Mesodermal cell (in vitro differentiated cells): ENCODE measurements at regions not wholly inside any gene's neighbourhood (a gene's known extent, or its start where the extent isn't known, plus 50 kb on each side); places are given as distances from the start of the nearest gene placed in this dataset.
"Not testable (repeated sequence)": the region's sequence is repeated elsewhere in the genome, so short reads cannot be mapped to it uniquely, and the experiment has no call there.

Experiments
- H3K27ac ChIP-seq: 2 replicates; pipeline ENCODE4 v1.7.0; 2013; ENCODE audit warnings: mild to moderate bottlenecking, low read depth, low read length, moderate library complexity; ENCODE audit not compliant: severe bottlenecking
- H3K36me3 ChIP-seq: 2 replicates; pipeline ENCODE4 v1.7.1; 2013; ENCODE audit warnings: mild to moderate bottlenecking, low read length, moderate library complexity; ENCODE audit not compliant: control insufficient read depth, insufficient read depth
- H3K4me1 ChIP-seq: one replicate; pipeline ENCODE4 v1.7.1; 2013; ENCODE audit warnings: mild to moderate bottlenecking, low read length; ENCODE audit not compliant: insufficient read depth, control insufficient read depth, poor library complexity, severe bottlenecking
- H3K4me3 ChIP-seq: 2 replicates; pipeline ENCODE4 v1.7.0; 2013; ENCODE audit warnings: low read length, control low read depth, mild to moderate bottlenecking; ENCODE audit not compliant: insufficient read depth, poor library complexity, severe bottlenecking; ENCODE audit errors: extremely low read depth
- H3K9me3 ChIP-seq: 2 replicates; pipeline ENCODE4 v1.7.1; 2013; ENCODE audit warnings: mild to moderate bottlenecking, low read length, moderate library complexity; ENCODE audit not compliant: control insufficient read depth
- WGBS, 2 experiments: methylation state at CpG; one replicate each; pipeline ENCODE4 v1.1.5; 2013; ENCODE audit warnings: missing lambda C conversion rate in 2 of 2; ENCODE audit not compliant: insufficient coverage in 2 of 2; 5-methylcytosine and 5-hydroxymethylcytosine counted together

DNA sequence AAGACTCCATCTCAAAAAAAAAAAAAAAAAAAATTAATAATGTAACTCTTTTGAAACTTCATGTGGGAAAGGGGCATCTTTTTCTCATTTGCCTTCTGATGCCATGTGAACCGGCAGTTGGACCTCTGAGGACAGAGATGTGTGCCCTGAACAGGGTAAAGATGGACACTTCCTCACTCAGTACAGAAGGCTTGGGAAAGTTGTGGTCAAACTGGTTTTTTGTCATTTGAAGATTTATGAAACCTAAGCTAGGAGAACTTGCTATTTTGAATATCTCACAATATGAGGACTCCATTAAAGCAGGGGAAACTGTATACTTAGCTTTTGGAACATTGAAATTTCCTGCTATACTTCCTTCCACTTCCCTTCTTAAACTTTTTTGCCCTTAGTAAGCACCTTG, 147.5 kb upstream of the ALDH1B1 start:
- Histone ChIP-seq H3K4me3 (no peak overlapping the region), H3K9me3 (no peaks in the 10 kb centered on the region), H3K27ac (no peak overlapping the region), H3K36me3 (no peaks in the 10 kb centered on the region), H3K4me1 (no peaks in the 10 kb centered on the region)
- WGBS, 2 experiments, result 80 to 83% methylated on average over 1 of the region's 1 CpG

DNA sequence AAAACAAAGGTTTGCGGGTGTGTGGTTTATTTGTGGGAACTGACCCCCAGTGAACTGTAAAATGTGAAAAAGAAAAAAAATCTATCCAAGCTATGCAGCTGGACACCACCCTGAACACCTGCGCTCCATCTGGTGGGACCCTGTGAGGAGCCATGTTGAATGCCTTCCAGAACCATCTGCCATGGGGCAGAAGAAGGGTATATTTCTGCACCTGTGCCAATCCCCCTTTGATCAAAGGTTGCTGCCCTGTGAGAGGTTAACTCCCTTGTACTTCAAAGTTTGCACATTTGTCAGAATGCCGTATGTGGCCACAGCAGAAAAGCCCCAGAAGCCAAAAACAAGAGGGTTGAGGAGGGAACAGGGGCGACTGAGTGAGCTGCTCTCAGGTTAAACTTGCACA, 148.5 kb upstream of the ALDH1B1 start:
- H3K27ac ChIP-seq, result no peak overlapping the region
- H3K9me3 ChIP-seq, result no peaks in the 10 kb centered on the region
- no peak overlapping the region for H3K4me3 ChIP-seq
- WGBS, 2 experiments, result 78 to 83% methylated on average over 2 to 4 of the region's 4 CpGs
- no peaks in the 10 kb centered on the region for H3K36me3 ChIP-seq
- H3K4me1 ChIP-seq, result no peaks in the 10 kb centered on the region

DNA sequence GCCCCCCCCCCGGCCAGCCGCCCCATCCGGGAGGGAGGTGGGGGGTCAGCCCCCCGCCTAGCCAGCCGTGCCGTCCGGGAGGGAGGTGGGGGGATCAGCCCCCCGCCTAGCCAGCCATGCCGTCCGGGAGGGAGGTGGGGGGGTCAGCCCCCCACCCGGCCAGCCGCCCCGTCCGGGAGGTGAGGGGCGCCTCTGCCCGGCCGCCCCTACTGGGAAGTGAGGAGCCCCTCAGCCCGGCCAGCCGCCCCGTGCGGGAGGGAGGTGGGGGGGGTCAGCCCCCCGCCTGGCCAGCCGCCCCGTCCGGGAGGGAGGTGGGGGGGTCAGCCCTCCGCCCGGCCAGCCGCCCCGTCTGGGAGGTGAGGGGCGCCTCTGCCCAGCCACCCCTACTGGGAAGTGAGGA, 150.4 kb upstream of the ALDH1B1 start:
- H3K36me3 ChIP-seq, H3K9me3 ChIP-seq, H3K27ac ChIP-seq, H3K4me1 ChIP-seq, H3K4me3 ChIP-seq: not testable (repeated sequence)
- WGBS, 2 experiments, result no CpG with 5 or more reads among the region's 30 CpGs

DNA sequence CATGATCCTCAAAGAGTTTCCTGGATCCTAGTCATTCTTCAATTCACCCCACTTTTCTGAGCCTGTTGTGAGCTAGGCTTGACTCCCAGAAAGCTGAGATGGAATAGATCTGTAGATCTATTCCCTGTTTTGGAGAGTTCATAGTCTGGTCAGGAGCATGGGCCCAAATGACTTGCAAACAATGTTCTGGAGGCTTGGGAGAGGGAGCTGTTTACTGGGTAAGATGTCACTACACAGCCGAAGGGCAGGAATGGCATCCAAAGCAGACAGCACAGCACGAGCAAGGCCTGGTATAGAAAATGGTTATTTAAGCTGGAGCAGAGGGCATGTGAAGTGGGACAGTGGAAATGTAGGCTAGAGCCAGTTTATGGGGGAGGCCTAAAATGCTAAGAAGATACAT, 152.5 kb upstream of the ALDH1B1 start:
- Histone ChIP-seq H3K27ac (no peak overlapping the region), H3K9me3 (no peaks in the 10 kb centered on the region), H3K36me3 (no peaks in the 10 kb centered on the region), H3K4me3 (no peak overlapping the region), H3K4me1 (no peaks in the 10 kb centered on the region)
- 88 to 94% methylated on average over 2 of the region's 2 CpGs for WGBS, 2 experiments

DNA sequence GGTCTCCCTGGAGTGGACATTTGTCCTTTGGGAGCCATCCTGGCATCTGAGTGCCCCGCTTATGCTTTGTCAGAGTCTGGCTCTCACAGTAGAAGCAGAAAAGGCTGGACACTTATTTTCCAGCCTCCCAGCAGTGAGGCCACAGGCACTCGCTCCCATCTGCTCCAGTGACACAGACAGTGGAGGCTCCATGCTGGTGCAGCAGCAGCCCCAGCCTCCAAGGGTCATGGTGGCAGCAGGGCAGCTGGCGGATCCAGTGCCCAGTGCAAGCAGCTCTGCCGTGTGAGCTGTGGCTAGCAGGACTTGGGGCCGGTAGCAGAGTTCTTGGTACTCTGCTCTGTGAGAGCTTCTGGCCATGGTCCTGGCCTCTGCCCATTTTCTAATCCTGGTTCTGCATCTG, 157.3 kb upstream of the ALDH1B1 start:
- Histone ChIP-seq H3K36me3 (no peaks in the 10 kb centered on the region), H3K27ac (no peak overlapping the region), H3K4me3 (no peak overlapping the region), H3K9me3 (no peaks in the 10 kb centered on the region), H3K4me1 (no peaks in the 10 kb centered on the region)
- 77 to 82% methylated on average over 5 of the region's 5 CpGs for WGBS, 2 experiments

DNA sequence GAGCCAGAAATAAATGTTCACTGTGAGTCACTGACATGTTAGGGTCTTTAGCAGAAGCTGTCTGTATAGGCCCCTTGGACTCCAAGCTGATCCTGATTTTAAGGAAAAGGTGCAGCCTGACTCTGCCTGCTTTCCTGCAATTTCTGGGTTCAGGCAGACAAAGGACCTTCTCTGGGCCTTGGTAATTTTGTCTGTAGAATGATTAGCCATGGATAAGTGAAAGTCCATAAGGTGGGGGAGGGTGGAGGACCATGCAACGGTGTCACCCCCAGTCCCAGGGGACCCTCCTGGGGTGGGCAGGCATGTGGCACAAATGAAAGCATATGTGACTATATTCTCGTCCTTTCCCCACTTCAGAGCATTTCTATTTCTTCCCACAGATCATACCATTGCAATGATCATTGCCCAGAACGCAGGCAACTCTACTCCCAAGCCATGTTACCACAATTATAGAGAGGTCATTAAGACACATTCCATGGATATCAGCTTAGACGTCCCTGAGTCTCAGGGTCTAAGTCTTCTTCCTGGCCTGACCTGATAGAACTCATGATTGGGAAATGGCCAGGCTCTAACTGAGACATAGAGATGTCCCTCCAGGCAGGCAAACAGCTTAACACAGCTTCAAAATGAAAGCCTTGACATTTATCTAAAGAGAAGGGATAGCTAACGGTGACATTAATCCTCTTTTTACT, 157.9 kb upstream of the ALDH1B1 start:
- H3K4me3 ChIP-seq, result no peak overlapping the region
- no peak overlapping the region for H3K27ac ChIP-seq
- H3K36me3 ChIP-seq, result no peaks in the 10 kb centered on the region
- H3K4me1 ChIP-seq, result no peaks in the 10 kb centered on the region
- no peaks in the 10 kb centered on the region for H3K9me3 ChIP-seq
- WGBS, 2 experiments, result 77 to 91% methylated on average over 4 to 5 of the region's 5 CpGs

DNA sequence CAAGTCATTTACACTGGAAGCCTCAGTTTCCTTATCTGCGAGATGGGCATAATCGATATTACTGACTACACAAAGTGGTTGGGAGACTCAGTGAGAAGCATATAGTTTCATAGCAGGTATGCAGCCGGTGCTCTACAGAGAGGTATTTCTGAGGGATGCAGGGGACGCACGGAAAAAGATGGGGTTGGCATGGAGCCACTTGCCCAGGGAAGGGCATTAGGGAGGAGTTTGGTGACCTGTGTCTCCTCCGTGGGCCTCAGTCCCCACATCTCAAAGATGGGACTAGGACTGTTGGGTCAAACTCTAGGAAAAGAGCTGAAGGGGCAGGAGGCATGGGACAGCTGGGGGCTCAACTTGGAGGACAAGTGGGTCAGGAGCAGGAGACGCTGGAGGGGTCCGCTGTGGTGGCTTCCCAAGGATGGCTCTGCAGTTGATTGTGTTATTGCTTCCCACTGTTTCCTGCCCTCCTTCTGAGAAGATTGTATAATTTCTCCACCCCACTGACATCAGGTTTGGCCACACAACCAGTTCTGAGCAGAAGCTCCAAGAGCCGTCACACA, 158.6 kb upstream of the ALDH1B1 start:
- H3K36me3 ChIP-seq, result no peaks in the 10 kb centered on the region
- no peaks in the 10 kb centered on the region for H3K9me3 ChIP-seq
- H3K4me3 ChIP-seq, result no peak overlapping the region
- H3K27ac ChIP-seq, result no peak overlapping the region
- WGBS, 2 experiments, result 85 to 91% methylated on average over 6 to 8 of the region's 9 CpGs
- peaks cover 5% of the 10 kb centered on the region for H3K4me1 ChIP-seq

DNA sequence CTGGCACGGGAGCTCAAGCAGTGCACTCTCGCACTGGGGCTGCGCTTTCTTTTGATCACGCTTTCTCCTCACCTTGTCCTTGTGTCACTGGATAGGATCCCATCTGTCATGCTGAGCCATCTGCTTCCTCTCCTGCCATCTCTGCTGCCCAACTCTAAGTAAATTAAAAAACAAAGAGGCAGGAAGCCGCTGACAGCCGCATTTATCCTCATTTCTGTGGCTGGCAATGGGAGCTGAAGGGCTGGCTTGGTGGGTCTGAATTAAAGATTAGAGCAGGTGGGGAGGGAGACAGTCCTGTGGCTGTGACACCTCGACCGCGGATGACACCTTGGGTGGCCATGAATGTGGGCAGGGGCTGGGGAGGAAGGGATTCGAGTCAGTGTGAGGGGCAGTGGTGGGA, 159.2 kb upstream of the ALDH1B1 start:
- no peaks in the 10 kb centered on the region for H3K36me3 ChIP-seq
- H3K4me3 ChIP-seq, result no peak overlapping the region
- H3K27ac ChIP-seq, result no peak overlapping the region
- H3K4me1 ChIP-seq, result peaks cover 6% of the 10 kb centered on the region
- no peaks in the 10 kb centered on the region for H3K9me3 ChIP-seq
- 82 to 84% methylated on average over 9 to 10 of the region's 10 CpGs for WGBS, 2 experiments

DNA sequence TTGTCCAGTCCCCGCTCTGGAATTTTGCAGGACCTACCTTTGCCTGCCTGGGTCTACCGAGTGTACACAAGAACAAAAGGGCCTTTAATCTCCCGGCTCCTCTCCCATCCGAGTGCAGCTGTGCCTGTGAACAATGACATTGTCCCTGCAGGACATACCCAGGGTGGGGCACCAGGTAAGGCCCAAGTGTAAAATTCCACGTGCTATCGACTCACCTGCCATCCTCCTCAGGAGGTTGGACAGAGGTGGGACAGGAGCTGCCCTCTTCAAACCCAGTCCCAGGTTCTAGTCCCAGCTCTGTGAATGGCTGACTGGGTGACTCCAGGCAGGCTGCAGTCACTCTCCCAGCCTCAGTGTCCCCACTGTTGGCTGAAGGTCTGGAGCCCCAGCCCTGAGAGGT, 159.6 kb upstream of the ALDH1B1 start:
- Histone ChIP-seq H3K4me1 (peaks cover 6% of the 10 kb centered on the region), H3K27ac (no peak overlapping the region), H3K4me3 (no peak overlapping the region), H3K36me3 (no peaks in the 10 kb centered on the region), H3K9me3 (no peaks in the 10 kb centered on the region)
- WGBS, 2 experiments, result 63 to 84% methylated on average over 4 of the region's 6 CpGs

DNA sequence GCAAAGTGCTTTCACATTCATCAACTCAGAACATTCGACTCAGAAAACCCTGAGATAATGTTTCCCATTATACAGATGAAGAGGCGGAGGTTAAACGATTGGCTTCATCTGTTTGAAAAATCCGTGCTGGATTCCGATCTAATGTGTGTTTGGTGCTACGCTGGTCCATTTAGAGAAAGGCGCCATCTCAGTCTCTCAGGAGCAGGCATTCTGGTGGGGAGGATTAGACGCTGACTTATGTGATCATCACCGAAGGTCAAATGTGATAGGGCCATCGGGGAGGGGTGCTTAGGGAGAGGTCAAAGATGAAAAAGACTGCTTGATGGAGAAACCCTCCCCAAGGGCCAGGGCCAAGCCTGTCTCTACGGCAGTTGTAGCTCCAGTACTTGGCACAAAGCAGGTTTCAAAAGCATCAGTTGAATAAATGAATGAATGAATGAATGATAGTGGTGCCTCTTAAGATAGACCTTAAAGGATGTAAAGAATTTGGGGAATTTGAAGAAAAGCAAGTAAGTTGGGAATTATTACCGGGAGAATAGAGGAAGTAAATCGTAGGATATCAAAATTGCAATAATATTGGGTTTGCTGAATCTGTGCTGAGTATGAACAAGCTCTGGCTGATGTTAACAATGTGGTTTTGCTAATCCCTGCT, 160.6 kb upstream of the SHB start:
- Histone ChIP-seq H3K27ac (no peak overlapping the region), H3K36me3 (no peaks in the 10 kb centered on the region), H3K4me3 (no peak overlapping the region), H3K9me3 (no peaks in the 10 kb centered on the region), H3K4me1 (peaks cover 9% of the 10 kb centered on the region)
- 81 to 83% methylated on average over 12 to 13 of the region's 13 CpGs for WGBS, 2 experiments

DNA sequence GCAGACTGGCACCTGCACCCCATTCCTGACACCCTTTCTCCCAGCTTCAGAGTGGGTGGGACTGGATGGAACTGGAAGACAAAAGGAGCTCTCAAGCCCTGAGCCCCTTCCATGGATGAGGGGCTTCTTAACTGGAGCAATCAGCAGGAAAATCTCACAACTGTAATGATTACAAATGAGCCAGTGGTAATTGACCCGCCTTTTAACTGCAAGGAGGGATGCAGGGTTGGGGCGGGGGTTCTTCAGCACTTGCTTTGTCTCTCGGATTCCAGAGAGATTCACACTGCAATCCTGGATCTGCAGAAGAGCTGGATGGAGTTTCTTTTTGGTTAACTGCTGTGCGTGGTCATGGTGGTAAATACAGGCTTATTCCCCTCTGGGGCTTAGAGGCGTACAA, 160.1 kb upstream of the SHB start:
- Histone ChIP-seq H3K9me3 (no peaks in the 10 kb centered on the region), H3K27ac (no peak overlapping the region), H3K36me3 (no peaks in the 10 kb centered on the region), H3K4me3 (no peak overlapping the region), H3K4me1 (peaks cover 9% of the 10 kb centered on the region)
- 29 to 33% methylated on average over 2 to 3 of the region's 5 CpGs for WGBS, 2 experiments
